Karpas-422 (cell line): ENCODE measurements at regions not wholly inside any gene's neighbourhood (a gene's known extent, or its start where the extent isn't known, plus 50 kb on each side); places are given as distances from the start of the nearest gene placed in this dataset.

Experiments
- DNase-seq: peaks from one replicate; pipeline ENCODE4 v3.0.0-alpha.2; 2015
- H2AFZ ChIP-seq: fragments of 200-600 bp; sonication (generic); 2 replicates; pipeline ENCODE4 v1.6.1; 2014; ENCODE audit warnings: antibody characterized with exemption, low read length, mixed read lengths
- H3K27ac ChIP-seq: fragments of 200-600 bp; sonication (generic); 2 replicates; pipeline ENCODE4 v1.5.1; 2014; ENCODE audit warnings: mild to moderate bottlenecking, low read length, moderate library complexity
- H3K27me3 ChIP-seq: fragments of 200-600 bp; sonication (generic); 2 replicates; pipeline ENCODE4 v1.6.1; 2014; ENCODE audit warnings: low read length, mixed read lengths
- H3K36me3 ChIP-seq: fragments of 200-600 bp; sonication (generic); 2 replicates; pipeline ENCODE4 v1.6.1; 2014; ENCODE audit warnings: low read length, mixed read lengths; ENCODE audit not compliant: insufficient read depth
- H3K4me1 ChIP-seq: fragments of 200-600 bp; sonication (generic); 2 replicates; pipeline ENCODE4 v1.6.1; 2014; ENCODE audit warnings: mild to moderate bottlenecking, low read length, mixed read lengths
- H3K4me2 ChIP-seq: fragments of 200-600 bp; sonication (generic); 2 replicates; pipeline ENCODE4 v1.6.1; 2014; ENCODE audit warnings: low read length, low read depth, mild to moderate bottlenecking; ENCODE audit not compliant: poor library complexity, severe bottlenecking
- H3K4me3 ChIP-seq: fragments of 200-600 bp; sonication (generic); 2 replicates; pipeline ENCODE4 v1.5.1; 2014; ENCODE audit warnings: mild to moderate bottlenecking, antibody characterized with exemption, low read length, mixed read lengths
- H3K79me2 ChIP-seq: fragments of 200-600 bp; sonication (generic); 2 replicates; pipeline ENCODE4 v1.6.1; 2014; ENCODE audit warnings: mild to moderate bottlenecking, low read length, mixed read lengths
- H3K9ac ChIP-seq: fragments of 200-600 bp; sonication (generic); 2 replicates; pipeline ENCODE4 v1.6.0; 2014; ENCODE audit warnings: low read length
- H3K9me2 ChIP-seq: fragments of 200-600 bp; sonication (generic), shearing (Covaris generic); replicated peaks from 2 replicates; pipeline ENCODE4 v1.6.0; 2014; ENCODE audit warnings: mild to moderate bottlenecking, low read length, moderate library complexity; ENCODE audit not compliant: insufficient read depth
- H3K9me3 ChIP-seq: fragments of 300-700, 200-600 bp; sonication (generic); 2 replicates; pipeline ENCODE4 v1.6.1; 2014; ENCODE audit warnings: low read length, mixed read lengths
- H4K20me1 ChIP-seq: fragments of 200-600 bp; sonication (generic); 2 replicates; pipeline ENCODE4 v1.6.1; 2014; ENCODE audit warnings: mild to moderate bottlenecking, antibody characterized with exemption, low read length, low read depth; ENCODE audit not compliant: insufficient read depth

- H3K4me2 ChIP-seq = no peak overlapping the region
- H3K4me1 ChIP-seq = no peaks in the 10 kb centered on the region
- no peak overlapping the region for H3K9ac ChIP-seq
- H3K79me2 ChIP-seq = no peaks in the 10 kb centered on the region
- H3K27ac ChIP-seq = no peak overlapping the region
- no peaks in the 10 kb centered on the region for H3K36me3 ChIP-seq
- no peaks in the 10 kb centered on the region; the same call in 1 of the 2 replicates for H3K9me3 ChIP-seq
- DNase-seq = no peak
- no peak overlapping the region for H3K4me3 ChIP-seq
- H4K20me1 ChIP-seq = no peaks in the 10 kb centered on the region
- H2AFZ ChIP-seq = no peak overlapping the region
- no peaks in the 10 kb centered on the region for H3K27me3 ChIP-seq
- no peaks in the 10 kb centered on the region for H3K9me2 ChIP-seq
These were observed 1039.9 kb upstream of the POU3F3 start for GRCh38 chr2:103814016-103814415.

- H3K9me2 ChIP-seq = no peaks in the 10 kb centered on the region
- no peaks in the 10 kb centered on the region for H3K4me1 ChIP-seq
These were observed 1038.2 kb upstream of the POU3F3 start for GRCh38 chr2:103815731-103816130.

GRCh38 chr2:103817746-103818145, 1036.2 kb upstream of the POU3F3 start:
- Histone ChIP-seq H3K4me1 (no peaks in the 10 kb centered on the region), H3K4me2 (no peak overlapping the region), H3K4me3 (no peak overlapping the region), H3K36me3 (no peaks in the 10 kb centered on the region), H3K27me3 (no peaks in the 10 kb centered on the region), H2AFZ (no peak overlapping the region), H3K9ac (no peak overlapping the region), H3K9me3 (no peaks in the 10 kb centered on the region; the same call in 1 of the 2 replicates), H3K27ac (no peak overlapping the region), H3K9me2 (no peaks in the 10 kb centered on the region), H4K20me1 (no peaks in the 10 kb centered on the region), H3K79me2 (no peaks in the 10 kb centered on the region)
- DNase-seq = no peak

More at GRCh38 chr2:103815731-103816130, 1038.2 kb upstream of the POU3F3 start:
- Histone ChIP-seq H3K36me3 (no peaks in the 10 kb centered on the region), H3K27me3 (no peaks in the 10 kb centered on the region), H3K9me3 (no peaks in the 10 kb centered on the region; the same call in 1 of the 2 replicates), H3K9ac (no peak overlapping the region), H3K79me2 (no peaks in the 10 kb centered on the region), H2AFZ (no peak overlapping the region), H3K4me3 (no peak overlapping the region), H4K20me1 (no peaks in the 10 kb centered on the region), H3K4me2 (no peak overlapping the region), H3K27ac (no peak overlapping the region)
- DNase-seq = no peak

- H2AFZ ChIP-seq = no peak overlapping the region
These were observed 1035.7 kb upstream of the POU3F3 start for GRCh38 chr2:103818176-103818575.

GRCh38 chr2:103819599-103819998, 1034.3 kb upstream of the POU3F3 start:
- Histone ChIP-seq H3K9ac (no peak overlapping the region), H3K4me3 (no peak overlapping the region), H3K9me2 (no peaks in the 10 kb centered on the region), H3K9me3 (no peaks in the 10 kb centered on the region), H3K4me2 (no peak overlapping the region), H3K36me3 (no peaks in the 10 kb centered on the region), H2AFZ (no peak overlapping the region), H3K27me3 (no peaks in the 10 kb centered on the region), H3K4me1 (no peaks in the 10 kb centered on the region), H3K27ac (no peak overlapping the region), H3K79me2 (no peaks in the 10 kb centered on the region), H4K20me1 (no peaks in the 10 kb centered on the region)
- DNase-seq = no peak

More at GRCh38 chr2:103818176-103818575, 1035.7 kb upstream of the POU3F3 start:
- H3K9ac ChIP-seq = no peak overlapping the region
- H3K4me2 ChIP-seq = no peak overlapping the region
- H3K27ac ChIP-seq = no peak overlapping the region
- H3K9me3 ChIP-seq = no peaks in the 10 kb centered on the region; the same call in 1 of the 2 replicates
- H3K36me3 ChIP-seq = no peaks in the 10 kb centered on the region
- no peaks in the 10 kb centered on the region for H3K9me2 ChIP-seq
- no peak for DNase-seq
- no peaks in the 10 kb centered on the region for H3K27me3 ChIP-seq
- no peaks in the 10 kb centered on the region for H4K20me1 ChIP-seq
- H3K4me3 ChIP-seq = no peak overlapping the region
- no peaks in the 10 kb centered on the region for H3K79me2 ChIP-seq
- H3K4me1 ChIP-seq = no peaks in the 10 kb centered on the region

GRCh38 chr2:103823847-103824246, 1030.1 kb upstream of the POU3F3 start:
- Histone ChIP-seq H3K9me3 (peaks cover 10% of the 10 kb centered on the region), H3K9ac (no peak overlapping the region), H3K27me3 (no peaks in the 10 kb centered on the region), H2AFZ (no peak overlapping the region), H3K27ac (no peak overlapping the region), H3K79me2 (no peaks in the 10 kb centered on the region), H3K4me3 (no peak overlapping the region), H3K36me3 (no peaks in the 10 kb centered on the region), H3K4me1 (no peaks in the 10 kb centered on the region), H3K9me2 (no peaks in the 10 kb centered on the region), H3K4me2 (no peak overlapping the region), H4K20me1 (no peaks in the 10 kb centered on the region)
- DNase-seq = no peak

GRCh38 chr2:103847276-103847675, 1006.6 kb upstream of the POU3F3 start:
- no peaks in the 10 kb centered on the region for H3K36me3 ChIP-seq
- no peak overlapping the region for H3K4me3 ChIP-seq
- H3K9ac ChIP-seq = no peak overlapping the region
- no peak overlapping the region for H3K27ac ChIP-seq
- H3K79me2 ChIP-seq = no peaks in the 10 kb centered on the region
- DNase-seq = no peak
- no peaks in the 10 kb centered on the region for H3K4me1 ChIP-seq
- peaks cover 5% of the 10 kb centered on the region; the same call in 1 of the 2 replicates for H3K9me3 ChIP-seq
- no peaks in the 10 kb centered on the region for H4K20me1 ChIP-seq
- no peaks in the 10 kb centered on the region for H3K9me2 ChIP-seq
- no peaks in the 10 kb centered on the region for H3K27me3 ChIP-seq
- H2AFZ ChIP-seq = no peak overlapping the region
- no peak overlapping the region for H3K4me2 ChIP-seq

- Histone ChIP-seq H3K4me2 (no peak overlapping the region), H3K9me3 (no peaks in the 10 kb centered on the region), H3K4me3 (no peak overlapping the region), H2AFZ (no peak overlapping the region), H3K27ac (no peak overlapping the region), H3K9ac (no peak overlapping the region), H3K79me2 (no peaks in the 10 kb centered on the region), H3K9me2 (no peaks in the 10 kb centered on the region; the same call in 1 of the 2 replicates), H3K4me1 (no peaks in the 10 kb centered on the region), H4K20me1 (no peaks in the 10 kb centered on the region), H3K27me3 (no peaks in the 10 kb centered on the region), H3K36me3 (no peaks in the 10 kb centered on the region)
- no peak for DNase-seq
These were observed 994.7 kb upstream of the POU3F3 start for GRCh38 chr2:103859238-103859637.

GRCh38 chr2:103860016-103860415, 993.9 kb upstream of the POU3F3 start:
- no peaks in the 10 kb centered on the region for H3K27me3 ChIP-seq
- H4K20me1 ChIP-seq = no peaks in the 10 kb centered on the region
- no peaks in the 10 kb centered on the region for H3K36me3 ChIP-seq
- no peak overlapping the region for H3K4me3 ChIP-seq
- H2AFZ ChIP-seq = no peak overlapping the region
- no peaks in the 10 kb centered on the region for H3K4me1 ChIP-seq
- H3K79me2 ChIP-seq = no peaks in the 10 kb centered on the region
- H3K9ac ChIP-seq = no peak overlapping the region
- H3K4me2 ChIP-seq = no peak overlapping the region
- DNase-seq = no peak
- H3K27ac ChIP-seq = no peak overlapping the region
- H3K9me3 ChIP-seq = no peaks in the 10 kb centered on the region
- H3K9me2 ChIP-seq = no peaks in the 10 kb centered on the region; the same call in 1 of the 2 replicates
